ENCODE measurements at regions not wholly inside any gene's neighbourhood (a gene's known extent, or its start where the extent isn't known, plus 50 kb on each side); places are given as distances from the start of the nearest gene placed in this dataset.

DNA sequence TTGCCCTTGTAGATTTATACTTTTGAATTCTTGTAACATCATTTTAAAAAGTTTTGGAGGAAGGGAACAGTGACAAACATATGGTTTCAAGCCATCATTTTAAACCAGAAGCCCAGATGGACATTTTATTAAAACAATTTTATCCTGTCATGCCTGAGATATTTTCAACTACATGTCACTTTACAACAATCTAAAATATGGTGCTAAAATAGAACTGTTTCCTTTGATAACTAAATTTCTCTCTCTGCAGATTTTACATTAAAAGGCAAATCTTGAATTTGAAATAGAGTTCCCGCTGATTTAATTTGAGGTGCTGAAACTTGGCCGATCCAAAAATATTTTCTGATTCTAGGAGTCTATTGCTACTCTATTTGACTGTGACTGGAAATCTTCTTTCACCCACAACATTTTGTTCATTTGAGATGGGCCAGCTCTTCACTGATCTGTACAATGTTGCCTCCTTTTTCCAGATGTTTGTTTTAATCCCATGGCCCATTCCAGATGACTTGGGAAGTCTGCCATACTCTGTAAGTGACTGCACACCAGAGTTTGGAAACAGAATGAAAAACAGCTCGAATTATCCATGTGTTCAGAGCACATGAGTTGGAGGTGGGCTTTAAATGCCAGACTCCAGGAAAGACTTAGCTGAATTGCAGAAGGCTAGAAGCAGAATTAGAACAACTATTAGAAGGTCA is 402.5 kb downstream of the TMEM135 start:
- TF ChIP-seq, protein P1, sequence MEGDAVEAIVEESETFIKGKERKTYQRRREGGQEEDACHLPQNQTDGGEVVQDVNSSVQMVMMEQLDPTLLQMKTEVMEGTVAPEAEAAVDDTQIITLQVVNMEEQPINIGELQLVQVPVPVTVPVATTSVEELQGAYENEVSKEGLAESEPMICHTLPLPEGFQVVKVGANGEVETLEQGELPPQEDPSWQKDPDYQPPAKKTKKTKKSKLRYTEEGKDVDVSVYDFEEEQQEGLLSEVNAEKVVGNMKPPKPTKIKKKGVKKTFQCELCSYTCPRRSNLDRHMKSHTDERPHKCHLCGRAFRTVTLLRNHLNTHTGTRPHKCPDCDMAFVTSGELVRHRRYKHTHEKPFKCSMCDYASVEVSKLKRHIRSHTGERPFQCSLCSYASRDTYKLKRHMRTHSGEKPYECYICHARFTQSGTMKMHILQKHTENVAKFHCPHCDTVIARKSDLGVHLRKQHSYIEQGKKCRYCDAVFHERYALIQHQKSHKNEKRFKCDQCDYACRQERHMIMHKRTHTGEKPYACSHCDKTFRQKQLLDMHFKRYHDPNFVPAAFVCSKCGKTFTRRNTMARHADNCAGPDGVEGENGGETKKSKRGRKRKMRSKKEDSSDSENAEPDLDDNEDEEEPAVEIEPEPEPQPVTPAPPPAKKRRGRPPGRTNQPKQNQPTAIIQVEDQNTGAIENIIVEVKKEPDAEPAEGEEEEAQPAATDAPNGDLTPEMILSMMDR (IDR thresholded peaks at IDR 0.05; ENCODE audit: low read depth, low read length): no peak
- TF ChIP-seq EZH2phosphoT487 (IDR thresholded peaks at IDR 0.05; ENCODE audit: low read depth): no peak
